ENCODE measurements at regions not wholly inside any gene's neighbourhood (a gene's known extent, or its start where the extent isn't known, plus 50 kb on each side); places are given as distances from the start of the nearest gene placed in this dataset.

GRCh38 chr7:20021066-20021465 lies 196.1 kb downstream of the MACC1 start:
- DNase-seq = peak in 2 of 3 donors; percentile 23 to 28

- no peak for DNase-seq
Observed at GRCh38 chr7:20019757-20020432, 197.3 kb downstream of the MACC1 start.

GRCh38 chr7:20016669-20017068 lies 200.5 kb downstream of the MACC1 start:
- no peak for DNase-seq

GRCh38 chr7:20013536-20013935 lies 203.6 kb downstream of the MACC1 start:
- no peak for DNase-seq

GRCh38 chr7:20012100-20012499 lies 205.1 kb downstream of the MACC1 start:
- DNase-seq = no peak

GRCh38 chr7:20010877-20011276 lies 206.3 kb downstream of the MACC1 start:
- no peak for DNase-seq

GRCh38 chr7:20007510-20007909 lies 209.7 kb downstream of the MACC1 start:
- DNase-seq = no peak

- DNase-seq = no peak
Observed at GRCh38 chr7:20005081-20005480, 212.1 kb downstream of the MACC1 start.

- peak in 1 of 3 donors; percentile 24 for DNase-seq
Observed at GRCh38 chr7:19999681-20000080, 217.5 kb downstream of the MACC1 start.

GRCh38 chr7:19991936-19992335 lies 218.5 kb upstream of the TMEM196 start:
- no peak for DNase-seq

GRCh38 chr7:19989906-19990305 lies 216.5 kb upstream of the TMEM196 start:
- DNase-seq = no peak

- DNase-seq = no peak
Observed at GRCh38 chr7:19988860-19989259, 215.4 kb upstream of the TMEM196 start.

GRCh38 chr7:19984231-19984632 lies 210.8 kb upstream of the TMEM196 start:
- peak in 1 of 3 donors; percentile 16 for DNase-seq

GRCh38 chr7:19982841-19983835 lies 209.7 kb upstream of the TMEM196 start:
- DNase-seq = peak; percentile 82 to 84 (median 82)

- DNase-seq = no peak
Observed at GRCh38 chr7:19973581-19973980, 200.2 kb upstream of the TMEM196 start.

- DNase-seq = peak in 2 of 3 donors; percentile 40 to 51
Observed at GRCh38 chr7:19972876-19973275, 199.5 kb upstream of the TMEM196 start.

- no peak for DNase-seq
Observed at GRCh38 chr7:19971956-19972355, 198.5 kb upstream of the TMEM196 start.

GRCh38 chr7:19970514-19970913 lies 197.1 kb upstream of the TMEM196 start:
- DNase-seq = no peak

GRCh38 chr7:19969859-19970493 lies 196.6 kb upstream of the TMEM196 start:
- no peak for DNase-seq

GRCh38 chr7:19964246-19964645 lies 190.8 kb upstream of the TMEM196 start:
- no peak for DNase-seq

GRCh38 chr7:19963695-19964094 lies 190.3 kb upstream of the TMEM196 start:
- DNase-seq = no peak

GRCh38 chr7:19958309-19958896 lies 185.0 kb upstream of the TMEM196 start:
- DNase-seq = peak; percentile 5 to 56 (median 34)

GRCh38 chr7:19957664-19958063 lies 184.2 kb upstream of the TMEM196 start:
- no peak for DNase-seq

All from suppressor macrophage treated with lipopolysaccharide for 1 hour (primary cell).